ENCODE measurements at regions not wholly inside any gene's neighbourhood (a gene's known extent, or its start where the extent isn't known, plus 50 kb on each side); places are given as distances from the start of the nearest gene placed in this dataset.

GRCh38 chr4:106603471-106603870 is 234.9 kb upstream of the GIMD1 start:
- H3K9me2 ChIP-seq (replicated peaks; ENCODE audit: insufficient read depth, low read length): no peaks in the 10 kb centered on the region
- no peak overlapping the region for H3K27ac ChIP-seq (ENCODE audit: low read length)
- no peak for TF ChIP-seq EZH2phosphoT487 (IDR thresholded peaks at IDR 0.05; ENCODE audit: low read length)
- no peak for TF ChIP-seq EZH2 (optimal IDR thresholded peaks at IDR 0.05; ENCODE audit: low read depth, low read length)
- TF ChIP-seq CTCF (IDR thresholded peaks at IDR 0.05; ENCODE audit: low read length): no peak
- DNase-seq: no peak
- H3K9me3 ChIP-seq (replicated peaks; ENCODE audit: insufficient read depth, low read length): no peaks in the 10 kb centered on the region
- H3K4me2 ChIP-seq (ENCODE audit: low read depth, low read length): no peak overlapping the region
- no peaks in the 10 kb centered on the region for H3F3A ChIP-seq (ENCODE audit: insufficient read depth, low read length)
- H3K27me3 ChIP-seq (replicated peaks; ENCODE audit: insufficient read depth, low read length): no peaks in the 10 kb centered on the region
- H3K9ac ChIP-seq (ENCODE audit: low read length): no peak overlapping the region
- H3K79me2 ChIP-seq (ENCODE audit: low read length): no peaks in the 10 kb centered on the region
- no peaks in the 10 kb centered on the region for H3K36me3 ChIP-seq (replicated peaks; ENCODE audit: insufficient read depth, low read length)
- H4K20me1 ChIP-seq (ENCODE audit: insufficient read depth, low read length): no peaks in the 10 kb centered on the region
- H2AFZ ChIP-seq (ENCODE audit: low read length): no peak overlapping the region
- no peak overlapping the region for H3K4me3 ChIP-seq (ENCODE audit: low read length)
- no peaks in the 10 kb centered on the region for H3K4me1 ChIP-seq (ENCODE audit: low read length)

DNA sequence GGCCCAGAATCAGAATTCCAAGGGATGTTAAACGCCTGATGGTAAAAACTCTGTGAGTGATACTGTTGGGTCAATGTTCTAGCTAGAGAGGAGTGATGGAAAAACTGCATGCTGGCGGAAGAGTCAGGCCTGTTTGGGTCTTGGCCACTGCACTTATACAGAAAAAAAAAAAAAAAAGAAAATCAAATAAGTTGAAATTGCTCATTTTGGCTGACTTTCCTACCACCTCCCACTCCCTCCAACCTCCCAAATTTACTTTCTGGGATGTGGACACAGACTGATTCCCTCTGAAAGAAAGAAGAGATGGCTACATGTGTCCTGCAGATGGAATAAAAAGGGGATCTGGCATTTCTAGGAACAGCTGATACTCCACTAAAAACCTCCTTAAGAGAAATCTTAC is 234.1 kb upstream of the GIMD1 start:
- no peak overlapping the region for H3K4me3 ChIP-seq (ENCODE audit: low read length)
- H3K36me3 ChIP-seq (replicated peaks; ENCODE audit: insufficient read depth, low read length): no peaks in the 10 kb centered on the region
- H3K9me2 ChIP-seq (replicated peaks; ENCODE audit: insufficient read depth, low read length): no peaks in the 10 kb centered on the region; the same call in 1 of the 2 replicates
- no peak overlapping the region for H3K27ac ChIP-seq (ENCODE audit: low read length)
- H2AFZ ChIP-seq (ENCODE audit: low read length): no peak overlapping the region
- H3K4me1 ChIP-seq (ENCODE audit: low read length): no peaks in the 10 kb centered on the region
- H4K20me1 ChIP-seq (ENCODE audit: insufficient read depth, low read length): no peaks in the 10 kb centered on the region
- H3F3A ChIP-seq (ENCODE audit: insufficient read depth, low read length): no peaks in the 10 kb centered on the region
- no peaks in the 10 kb centered on the region for H3K79me2 ChIP-seq (ENCODE audit: low read length)
- no peak for TF ChIP-seq EZH2 (optimal IDR thresholded peaks at IDR 0.05; ENCODE audit: low read depth, low read length)
- no peak overlapping the region for H3K9ac ChIP-seq (ENCODE audit: low read length)
- no peaks in the 10 kb centered on the region for H3K9me3 ChIP-seq (replicated peaks; ENCODE audit: insufficient read depth, low read length)
- no peaks in the 10 kb centered on the region for H3K27me3 ChIP-seq (replicated peaks; ENCODE audit: insufficient read depth, low read length)
- no peak overlapping the region for H3K4me2 ChIP-seq (ENCODE audit: low read depth, low read length)
- no peak for DNase-seq

GRCh38 chr4:106601519-106601918 is 232.9 kb upstream of the GIMD1 start:
- Histone ChIP-seq H3K27ac (ENCODE audit: low read length) (no peak overlapping the region), H3F3A (ENCODE audit: insufficient read depth, low read length) (no peaks in the 10 kb centered on the region), H3K27me3 (replicated peaks; ENCODE audit: insufficient read depth, low read length) (no peaks in the 10 kb centered on the region), H3K9ac (ENCODE audit: low read length) (no peak overlapping the region), H3K79me2 (ENCODE audit: low read length) (no peaks in the 10 kb centered on the region), H3K9me3 (replicated peaks; ENCODE audit: insufficient read depth, low read length) (no peaks in the 10 kb centered on the region), H3K4me1 (ENCODE audit: low read length) (no peaks in the 10 kb centered on the region), H3K4me2 (ENCODE audit: low read depth, low read length) (no peak overlapping the region), H3K9me2 (replicated peaks; ENCODE audit: insufficient read depth, low read length) (no peaks in the 10 kb centered on the region; the same call in 1 of the 2 replicates), H4K20me1 (ENCODE audit: insufficient read depth, low read length) (no peaks in the 10 kb centered on the region), H2AFZ (ENCODE audit: low read length) (no peak overlapping the region), H3K4me3 (ENCODE audit: low read length) (no peak overlapping the region), H3K36me3 (replicated peaks; ENCODE audit: insufficient read depth, low read length) (no peaks in the 10 kb centered on the region)
- TF ChIP-seq EZH2phosphoT487 (IDR thresholded peaks at IDR 0.05; ENCODE audit: low read length) (no peak), EZH2 (optimal IDR thresholded peaks at IDR 0.05; ENCODE audit: low read depth, low read length) (no peak), CTCF (IDR thresholded peaks at IDR 0.05; ENCODE audit: low read length) (no peak)
- no peak for DNase-seq

DNA sequence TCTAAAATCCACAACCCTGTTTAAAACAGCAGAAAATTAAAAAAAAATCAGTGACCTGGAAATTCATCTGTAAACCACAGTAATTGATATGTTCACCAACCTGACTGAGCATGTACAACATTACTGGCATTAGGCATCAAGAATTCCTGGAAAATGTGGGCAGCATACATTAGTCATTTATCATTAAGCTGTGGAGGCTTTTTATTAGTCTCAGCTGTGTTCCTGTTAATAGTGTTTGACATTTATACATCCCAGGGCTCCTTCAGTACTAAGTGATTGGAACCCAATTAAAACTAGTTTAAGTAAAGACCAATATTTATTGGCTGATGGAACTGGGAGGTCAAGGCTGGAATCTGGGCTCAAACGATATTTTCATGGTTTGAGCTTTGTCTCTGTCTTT is 227.3 kb upstream of the GIMD1 start:
- Histone ChIP-seq H3K27me3 (replicated peaks; ENCODE audit: insufficient read depth, low read length) (no peaks in the 10 kb centered on the region), H3K9ac (ENCODE audit: low read length) (no peak overlapping the region), H3K9me3 (replicated peaks; ENCODE audit: insufficient read depth, low read length) (no peaks in the 10 kb centered on the region), H3F3A (ENCODE audit: insufficient read depth, low read length) (no peaks in the 10 kb centered on the region), H3K4me2 (ENCODE audit: low read depth, low read length) (no peak overlapping the region), H2AFZ (ENCODE audit: low read length) (no peak overlapping the region), H3K9me2 (replicated peaks; ENCODE audit: insufficient read depth, low read length) (no peaks in the 10 kb centered on the region; the same call in 1 of the 2 replicates), H3K36me3 (replicated peaks; ENCODE audit: insufficient read depth, low read length) (no peaks in the 10 kb centered on the region), H4K20me1 (ENCODE audit: insufficient read depth, low read length) (no peaks in the 10 kb centered on the region), H3K27ac (ENCODE audit: low read length) (no peak overlapping the region), H3K4me3 (ENCODE audit: low read length) (no peak overlapping the region), H3K4me1 (ENCODE audit: low read length) (no peaks in the 10 kb centered on the region), H3K79me2 (ENCODE audit: low read length) (no peaks in the 10 kb centered on the region)
- no peak for TF ChIP-seq EZH2phosphoT487 (IDR thresholded peaks at IDR 0.05; ENCODE audit: low read length)
- no peak for TF ChIP-seq EZH2 (optimal IDR thresholded peaks at IDR 0.05; ENCODE audit: low read depth, low read length)
- no peak for TF ChIP-seq CTCF (IDR thresholded peaks at IDR 0.05; ENCODE audit: low read length)
- no peak for DNase-seq

Data from MM.1S (cell line).